ENCODE measurements at regions not wholly inside any gene's neighbourhood (a gene's known extent, or its start where the extent isn't known, plus 50 kb on each side); places are given as distances from the start of the nearest gene placed in this dataset.

GRCh38 chr10:53123311-53123710 lies 350.7 kb upstream of the MBL2 start:
- Mint-ChIP-seq H3K36me3 (ENCODE audit: low read depth) (no peaks in the 10 kb centered on the region), H3K27ac (no peak overlapping the region), H3K27me3 (ENCODE audit: low read depth) (no peaks in the 10 kb centered on the region), H3K9me3 (no peaks in the 10 kb centered on the region), H3K4me3 (no peak overlapping the region), H3K4me1 (peaks cover 6% of the 10 kb centered on the region)
- TF ChIP-seq CTCF (IDR thresholded peaks at IDR 0.05; ENCODE audit: unreplicated experiment in 3 of 3): no peak

GRCh38 chr10:53122281-53122680 lies 349.7 kb upstream of the MBL2 start:
- H3K9me3 Mint-ChIP-seq: no peaks in the 10 kb centered on the region
- H3K4me1 Mint-ChIP-seq: peaks cover 6% of the 10 kb centered on the region
- H3K27me3 Mint-ChIP-seq (ENCODE audit: low read depth): no peaks in the 10 kb centered on the region
- H3K4me3 Mint-ChIP-seq: no peak overlapping the region
- TF ChIP-seq CTCF (IDR thresholded peaks at IDR 0.05; ENCODE audit: unreplicated experiment in 3 of 3): no peak
- H3K36me3 Mint-ChIP-seq (ENCODE audit: low read depth): no peaks in the 10 kb centered on the region
- no peak overlapping the region for H3K27ac Mint-ChIP-seq

GRCh38 chr10:53115660-53116059 lies 343.1 kb upstream of the MBL2 start:
- Mint-ChIP-seq H3K27ac (no peak overlapping the region), H3K9me3 (peaks cover 18% of the 10 kb centered on the region), H3K4me3 (no peak overlapping the region), H3K36me3 (ENCODE audit: low read depth) (peaks cover under 1% of the 10 kb centered on the region), H3K27me3 (ENCODE audit: low read depth) (no peaks in the 10 kb centered on the region), H3K4me1 (peaks cover 6% of the 10 kb centered on the region)
- no peak for TF ChIP-seq CTCF (IDR thresholded peaks at IDR 0.05; ENCODE audit: unreplicated experiment in 3 of 3)

GRCh38 chr10:53111529-53111928 lies 338.9 kb upstream of the MBL2 start:
- Mint-ChIP-seq H3K4me3 (no peak overlapping the region), H3K36me3 (ENCODE audit: low read depth) (peaks cover 3% of the 10 kb centered on the region), H3K27ac (no peak overlapping the region), H3K4me1 (no peaks in the 10 kb centered on the region), H3K27me3 (ENCODE audit: low read depth) (no peaks in the 10 kb centered on the region), H3K9me3 (peaks cover 16% of the 10 kb centered on the region)
- TF ChIP-seq CTCF (IDR thresholded peaks at IDR 0.05; ENCODE audit: unreplicated experiment in 3 of 3): no peak

GRCh38 chr10:53109320-53109719 lies 336.7 kb upstream of the MBL2 start:
- no peak overlapping the region for H3K4me3 Mint-ChIP-seq
- TF ChIP-seq CTCF (IDR thresholded peaks at IDR 0.05; ENCODE audit: unreplicated experiment in 3 of 3): no peak
- H3K27me3 Mint-ChIP-seq (ENCODE audit: low read depth): no peaks in the 10 kb centered on the region
- H3K4me1 Mint-ChIP-seq: no peaks in the 10 kb centered on the region
- peaks cover 3% of the 10 kb centered on the region for H3K36me3 Mint-ChIP-seq (ENCODE audit: low read depth)
- peaks cover 11% of the 10 kb centered on the region for H3K9me3 Mint-ChIP-seq
- no peak overlapping the region for H3K27ac Mint-ChIP-seq

- Mint-ChIP-seq H3K27me3 (ENCODE audit: low read depth) (no peaks in the 10 kb centered on the region), H3K4me3 (no peak overlapping the region), H3K9me3 (peaks cover 11% of the 10 kb centered on the region), H3K4me1 (no peaks in the 10 kb centered on the region), H3K36me3 (ENCODE audit: low read depth) (peaks cover 3% of the 10 kb centered on the region), H3K27ac (no peak overlapping the region)
- no peak for TF ChIP-seq CTCF (IDR thresholded peaks at IDR 0.05; ENCODE audit: unreplicated experiment in 3 of 3)
Observed at GRCh38 chr10:53108317-53108934, 335.8 kb upstream of the MBL2 start.
